WI38 (cell line): ENCODE measurements at regions not wholly inside any gene's neighbourhood (a gene's known extent, or its start where the extent isn't known, plus 50 kb on each side); places are given as distances from the start of the nearest gene placed in this dataset.

Experiments
- H3K4me3 ChIP-seq: 2 replicates; pipeline ENCODE4 v1.5.1; 2011; ENCODE audit warnings: low read depth, mild to moderate bottlenecking, control low read depth, low read length
- TF ChIP-seq, protein P1 (sequence below): IDR thresholded peaks from 2 replicates; pipeline ENCODE4 v1.5.1; 2012; ENCODE audit warnings: low read depth, mild to moderate bottlenecking, control low read depth, low read length

- TF ChIP-seq, protein P1, sequence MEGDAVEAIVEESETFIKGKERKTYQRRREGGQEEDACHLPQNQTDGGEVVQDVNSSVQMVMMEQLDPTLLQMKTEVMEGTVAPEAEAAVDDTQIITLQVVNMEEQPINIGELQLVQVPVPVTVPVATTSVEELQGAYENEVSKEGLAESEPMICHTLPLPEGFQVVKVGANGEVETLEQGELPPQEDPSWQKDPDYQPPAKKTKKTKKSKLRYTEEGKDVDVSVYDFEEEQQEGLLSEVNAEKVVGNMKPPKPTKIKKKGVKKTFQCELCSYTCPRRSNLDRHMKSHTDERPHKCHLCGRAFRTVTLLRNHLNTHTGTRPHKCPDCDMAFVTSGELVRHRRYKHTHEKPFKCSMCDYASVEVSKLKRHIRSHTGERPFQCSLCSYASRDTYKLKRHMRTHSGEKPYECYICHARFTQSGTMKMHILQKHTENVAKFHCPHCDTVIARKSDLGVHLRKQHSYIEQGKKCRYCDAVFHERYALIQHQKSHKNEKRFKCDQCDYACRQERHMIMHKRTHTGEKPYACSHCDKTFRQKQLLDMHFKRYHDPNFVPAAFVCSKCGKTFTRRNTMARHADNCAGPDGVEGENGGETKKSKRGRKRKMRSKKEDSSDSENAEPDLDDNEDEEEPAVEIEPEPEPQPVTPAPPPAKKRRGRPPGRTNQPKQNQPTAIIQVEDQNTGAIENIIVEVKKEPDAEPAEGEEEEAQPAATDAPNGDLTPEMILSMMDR, result no peak
- H3K4me3 ChIP-seq, result no peak overlapping the region
These were observed 70.1 kb upstream of the PCDH18 start for GRCh38 chr4:137602436-137602835.

DNA sequence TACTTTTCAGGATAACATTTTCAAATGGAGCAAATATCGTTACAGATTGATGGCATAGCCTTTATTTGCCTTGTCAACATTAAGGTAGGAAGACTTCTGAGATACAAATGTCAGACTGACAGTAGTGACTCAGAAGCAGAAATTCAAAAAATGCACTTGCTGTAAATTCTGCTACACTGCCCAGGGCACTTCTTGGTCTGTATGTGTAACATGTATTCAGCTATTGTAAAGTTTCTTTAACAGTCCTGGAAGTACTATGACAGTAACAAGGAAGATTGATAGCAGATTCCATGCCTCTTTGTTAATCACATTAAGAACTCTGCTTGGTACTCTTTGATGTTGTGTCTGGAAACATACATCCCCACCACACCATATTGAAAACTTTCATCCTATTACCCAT, 69.6 kb upstream of the PCDH18 start:
- TF ChIP-seq, protein P1, result no peak
- no peak overlapping the region for H3K4me3 ChIP-seq

DNA sequence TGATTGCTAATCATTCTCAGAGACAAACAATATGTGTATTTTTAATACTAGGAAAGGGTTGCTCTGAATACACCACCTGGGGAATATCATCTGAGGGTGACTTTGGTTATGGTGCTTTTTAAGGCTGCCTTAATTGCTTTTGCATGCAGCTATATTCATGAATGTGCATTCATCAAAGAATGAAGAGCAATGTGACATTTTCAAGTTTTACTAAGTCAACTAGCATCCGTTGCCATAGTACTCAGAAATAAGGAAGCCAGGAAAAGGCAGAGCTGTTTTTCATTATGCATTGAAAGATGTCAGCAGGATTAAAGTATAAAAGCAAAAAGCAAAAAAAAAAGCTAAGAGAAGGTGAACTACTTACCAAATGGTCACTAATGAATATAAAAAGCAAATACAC, 67.4 kb upstream of the PCDH18 start:
- TF ChIP-seq, protein P1, result no peak
- no peak overlapping the region for H3K4me3 ChIP-seq

- TF ChIP-seq, protein P1, result no peak
- H3K4me3 ChIP-seq, result no peak overlapping the region
These were observed 65.6 kb upstream of the PCDH18 start for GRCh38 chr4:137597752-137598430.

DNA sequence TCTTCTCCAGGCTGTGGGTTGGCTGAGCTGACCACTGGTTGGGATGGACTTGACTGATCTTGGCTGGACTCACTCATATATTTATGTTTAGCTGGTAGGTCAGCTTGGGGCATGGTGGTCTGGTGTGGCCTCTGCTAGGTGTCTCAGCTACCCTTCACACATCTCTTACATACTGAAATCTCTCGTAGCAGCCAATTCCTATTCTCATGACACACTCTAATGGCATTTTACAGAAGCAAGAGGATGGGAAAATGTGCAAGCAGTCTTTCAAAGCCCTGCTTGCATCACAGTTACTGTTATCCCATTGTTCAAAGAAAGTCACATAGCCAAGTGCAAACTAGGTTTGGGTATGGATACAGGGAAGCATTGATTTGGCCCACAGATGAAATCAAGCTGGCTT, 55.5 kb upstream of the PCDH18 start:
- no peak overlapping the region for H3K4me3 ChIP-seq
- TF ChIP-seq, protein P1, result no peak

DNA sequence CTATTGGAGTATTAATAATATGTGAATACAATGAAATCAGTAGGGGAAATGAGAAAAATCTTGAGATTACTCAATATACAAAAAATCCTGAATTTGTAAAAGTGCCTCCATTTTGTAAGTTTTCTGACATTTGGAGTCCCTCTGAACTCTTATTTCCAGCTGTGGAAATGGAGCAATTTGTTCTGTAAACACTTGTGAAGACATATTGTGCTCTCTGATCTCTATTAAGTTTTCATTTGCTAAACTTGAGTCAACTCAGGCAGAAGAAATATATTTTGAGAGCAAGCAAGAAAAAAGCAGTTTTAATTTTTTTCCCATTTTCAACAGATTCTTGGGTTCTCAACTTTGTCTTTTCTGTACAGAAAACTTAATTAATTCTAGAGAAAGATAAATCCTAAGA, 51.4 kb upstream of the PCDH18 start:
- TF ChIP-seq, protein P1, result no peak
- H3K4me3 ChIP-seq, result no peak overlapping the region
